BJ (cell line): ENCODE measurements at regions not wholly inside any gene's neighbourhood (a gene's known extent, or its start where the extent isn't known, plus 50 kb on each side); places are given as distances from the start of the nearest gene placed in this dataset.

Experiments
- CTCF ChIA-PET: fragments of 350-600 bp; formaldehyde crosslinking; extraction: SDS; loops from one replicate; lab custom pipeline; 2021; ENCODE audit warnings: antibody characterized with exemption, inconsistent platforms; lab: Yijun Ruan, JAX
- POLR2A ChIA-PET: fragments of 300-600 bp; sonication (Branson Sonifier 250); formaldehyde crosslinking; extraction: SDS; loops from one replicate; lab custom pipeline; 2021; ENCODE audit warnings: antibody characterized with exemption; lab: Charles Lee
- DNase-seq: peaks from one replicate; pipeline ENCODE4 v3.0.0-alpha.2; 2011; ENCODE audit warnings: low read depth
- H3K27me3 ChIP-seq: 2 replicates; pipeline ENCODE4 v1.6.0; 2011; ENCODE audit warnings: low read length; ENCODE audit not compliant: control insufficient read depth, insufficient read depth
- H3K36me3 ChIP-seq: 2 replicates; pipeline ENCODE4 v1.5.1; 2011; ENCODE audit warnings: low read length; ENCODE audit not compliant: control insufficient read depth, insufficient read depth
- H3K4me3 ChIP-seq: 2 replicates; pipeline ENCODE4 v1.5.1; 2011; ENCODE audit warnings: low read depth, mild to moderate bottlenecking, control low read depth, low read length
- CTCF ChIP-seq: IDR thresholded peaks from 2 replicates; pipeline ENCODE4 v1.5.1; 2011; ENCODE audit warnings: low read depth, mild to moderate bottlenecking, control low read depth, inconsistent platforms, low read length, moderate library complexity; ENCODE audit not compliant: insufficient read depth

GRCh38 chr9:94159069-94159939, 75.0 kb downstream of the PTPDC1 start:
- Histone ChIP-seq H3K36me3 (no peaks in the 10 kb centered on the region), H3K27me3 (no peaks in the 10 kb centered on the region), H3K4me3 (no peak overlapping the region)
- ChIA-PET POLR2A (no interaction called here), CTCF (interaction anchor here (0.8 to 2.1 kb wide), 5 partner anchors 9 to 94 kb away, joined by 3 to 9 read pairs (median 3); no protein-coding TSS in a partner anchor)
- no peak for TF ChIP-seq CTCF
- DNase-seq, result no peak

- ChIA-PET CTCF (interaction anchor here (0.9 kb wide), 1 partner anchor 95 kb away, joined by 4 read pairs; no protein-coding TSS in a partner anchor), POLR2A (interaction anchor here (0.7 kb wide), 1 partner anchor 569 kb away, joined by 3 read pairs; no protein-coding TSS in a partner anchor)
- DNase-seq, result no peak
- TF ChIP-seq CTCF, result no peak
- no peak overlapping the region for H3K4me3 ChIP-seq
- no peaks in the 10 kb centered on the region for H3K27me3 ChIP-seq
- no peaks in the 10 kb centered on the region for H3K36me3 ChIP-seq
Observed at GRCh38 chr9:94160594-94161501, 76.6 kb downstream of the PTPDC1 start.

GRCh38 chr9:94161673-94162072, 77.4 kb downstream of the PTPDC1 start:
- no peak for DNase-seq
- ChIA-PET CTCF (interaction anchor here (0.9 kb wide), 1 partner anchor 95 kb away, joined by 4 read pairs; no protein-coding TSS in a partner anchor), POLR2A (no interaction called here)
- Histone ChIP-seq H3K4me3 (no peak overlapping the region), H3K36me3 (no peaks in the 10 kb centered on the region), H3K27me3 (no peaks in the 10 kb centered on the region)
- TF ChIP-seq CTCF, result no peak

- Histone ChIP-seq H3K36me3 (no peaks in the 10 kb centered on the region), H3K27me3 (no peaks in the 10 kb centered on the region), H3K4me3 (no peak overlapping the region)
- ChIA-PET POLR2A (no interaction called here), CTCF (interaction anchor here (0.9 to 1.1 kb wide), 2 partner anchors 26 to 99 kb away, joined by 3 read pairs; no protein-coding TSS in a partner anchor)
- no peak for DNase-seq
- no peak for TF ChIP-seq CTCF
Observed at GRCh38 chr9:94164806-94165549, 80.7 kb downstream of the PTPDC1 start.
